ENCODE measurements at regions not wholly inside any gene's neighbourhood (a gene's known extent, or its start where the extent isn't known, plus 50 kb on each side); places are given as distances from the start of the nearest gene placed in this dataset.

GRCh38 chr18:45557779-45558178, 57.5 kb upstream of the SLC14A2 start:
- TF ChIP-seq CTCF (conservative IDR thresholded peaks at IDR 0.05; ENCODE audit: low read depth, low read length) (no peak), EZH2 (IDR thresholded peaks at IDR 0.05; ENCODE audit: borderline replicate concordance, low read depth, low read length, poor library complexity, severe bottlenecking) (no peak)

Measured in A673 (cell line).